HG03565 (cell line): ENCODE measurements at regions not wholly inside any gene's neighbourhood (a gene's known extent, or its start where the extent isn't known, plus 50 kb on each side); places are given as distances from the start of the nearest gene placed in this dataset.

Experiments
- ATAC-seq: cut with Tn5 transposase; IDR thresholded peaks from one replicate; pipeline ENCODE4 v1.9.1; 2021; ENCODE audit warnings: mild to moderate bottlenecking, moderate library complexity; ENCODE audit not compliant: unreplicated experiment

GRCh38 chr11:11141065-11141464 lies 212.0 kb downstream of the CSNK2A3 start:
- ATAC-seq: no peak

GRCh38 chr11:11140510-11140909 lies 212.5 kb downstream of the CSNK2A3 start:
- no peak for ATAC-seq

- ATAC-seq: no peak
These were observed 215.7 kb downstream of the CSNK2A3 start for GRCh38 chr11:11137339-11137738.

- ATAC-seq: no peak
These were observed 217.1 kb downstream of the CSNK2A3 start for GRCh38 chr11:11135820-11136476.

- no peak for ATAC-seq
These were observed 223.9 kb downstream of the CSNK2A3 start for GRCh38 chr11:11129118-11129517.

GRCh38 chr11:11125618-11126017 lies 227.4 kb downstream of the CSNK2A3 start:
- ATAC-seq: no peak

- no peak for ATAC-seq
These were observed 230.3 kb downstream of the CSNK2A3 start for GRCh38 chr11:11122749-11123148.

- ATAC-seq: no peak
These were observed 233.1 kb downstream of the CSNK2A3 start for GRCh38 chr11:11119917-11120316.

- ATAC-seq: no peak
These were observed 235.3 kb downstream of the CSNK2A3 start for GRCh38 chr11:11117730-11118129.

GRCh38 chr11:11115475-11115874 lies 237.6 kb downstream of the CSNK2A3 start:
- no peak for ATAC-seq

- ATAC-seq: no peak
These were observed 239.4 kb downstream of the CSNK2A3 start for GRCh38 chr11:11113626-11114025.

GRCh38 chr11:11108026-11108425 lies 245.0 kb downstream of the CSNK2A3 start:
- no peak for ATAC-seq

GRCh38 chr11:11107076-11107723 lies 245.8 kb downstream of the CSNK2A3 start:
- no peak for ATAC-seq

- no peak for ATAC-seq
These were observed 247.5 kb upstream of the ZBED5 start for GRCh38 chr11:11105361-11105760.

- no peak for ATAC-seq
These were observed 238.2 kb upstream of the ZBED5 start for GRCh38 chr11:11095831-11096723.

- no peak for ATAC-seq
These were observed 232.6 kb upstream of the ZBED5 start for GRCh38 chr11:11090495-11090894.

- no peak for ATAC-seq
These were observed 232.0 kb upstream of the ZBED5 start for GRCh38 chr11:11089805-11090204.

GRCh38 chr11:11086979-11087378 lies 229.1 kb upstream of the ZBED5 start:
- ATAC-seq: no peak

- ATAC-seq: no peak
These were observed 227.7 kb upstream of the ZBED5 start for GRCh38 chr11:11085580-11085979.

- no peak for ATAC-seq
These were observed 226.5 kb upstream of the ZBED5 start for GRCh38 chr11:11084337-11084736.

- ATAC-seq: no peak
These were observed 225.6 kb upstream of the ZBED5 start for GRCh38 chr11:11083441-11083840.

- ATAC-seq: no peak
These were observed 224.8 kb upstream of the ZBED5 start for GRCh38 chr11:11082646-11083045.
